ENCODE measurements at regions not wholly inside any gene's neighbourhood (a gene's known extent, or its start where the extent isn't known, plus 50 kb on each side); places are given as distances from the start of the nearest gene placed in this dataset.

DNA sequence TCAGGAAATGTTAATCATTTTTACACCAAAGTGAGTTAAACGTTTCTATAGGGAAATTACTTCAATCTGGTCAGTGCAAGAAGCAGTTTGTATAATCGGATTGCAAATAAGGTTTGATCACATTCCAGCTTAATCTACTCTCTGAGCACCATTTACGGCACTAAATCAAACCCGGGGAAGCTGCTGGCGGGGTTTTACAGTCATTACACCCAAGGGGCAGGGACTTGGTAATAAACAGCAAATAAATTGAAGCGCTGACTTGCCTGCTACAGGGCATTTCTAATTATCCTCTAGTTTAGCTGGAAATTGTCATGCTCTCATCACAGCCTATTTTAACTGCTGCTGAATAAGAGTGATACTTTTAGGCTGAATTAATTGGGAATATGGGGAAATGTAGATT lies 152.1 kb upstream of the SOX21 start:
- Histone ChIP-seq H3K36me3 (no peaks in the 10 kb centered on the region), H3K9me3 (no peaks in the 10 kb centered on the region), H3K27me3 (no peaks in the 10 kb centered on the region), H3K27ac (no peak overlapping the region), H3K4me3 (no peak overlapping the region), H3K4me1 (peaks cover 0 to 20% (median 0%) of the 10 kb centered on the region in 4 donors)
- no peak for DNase-seq (ENCODE audit: low spot score in 2 of 2)
- TF ChIP-seq EP300 (IDR thresholded peaks at IDR 0.05) (no peak), POLR2A (IDR thresholded peaks at IDR 0.05) (no peak)
- TF ChIP-seq, protein P1, sequence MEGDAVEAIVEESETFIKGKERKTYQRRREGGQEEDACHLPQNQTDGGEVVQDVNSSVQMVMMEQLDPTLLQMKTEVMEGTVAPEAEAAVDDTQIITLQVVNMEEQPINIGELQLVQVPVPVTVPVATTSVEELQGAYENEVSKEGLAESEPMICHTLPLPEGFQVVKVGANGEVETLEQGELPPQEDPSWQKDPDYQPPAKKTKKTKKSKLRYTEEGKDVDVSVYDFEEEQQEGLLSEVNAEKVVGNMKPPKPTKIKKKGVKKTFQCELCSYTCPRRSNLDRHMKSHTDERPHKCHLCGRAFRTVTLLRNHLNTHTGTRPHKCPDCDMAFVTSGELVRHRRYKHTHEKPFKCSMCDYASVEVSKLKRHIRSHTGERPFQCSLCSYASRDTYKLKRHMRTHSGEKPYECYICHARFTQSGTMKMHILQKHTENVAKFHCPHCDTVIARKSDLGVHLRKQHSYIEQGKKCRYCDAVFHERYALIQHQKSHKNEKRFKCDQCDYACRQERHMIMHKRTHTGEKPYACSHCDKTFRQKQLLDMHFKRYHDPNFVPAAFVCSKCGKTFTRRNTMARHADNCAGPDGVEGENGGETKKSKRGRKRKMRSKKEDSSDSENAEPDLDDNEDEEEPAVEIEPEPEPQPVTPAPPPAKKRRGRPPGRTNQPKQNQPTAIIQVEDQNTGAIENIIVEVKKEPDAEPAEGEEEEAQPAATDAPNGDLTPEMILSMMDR (IDR thresholded peaks at IDR 0.05): no peak
- 25 to 30% methylated on average over 6 of the region's 6 CpGs for WGBS, 2 donors

GRCh38 chr13:94860981-94861407 lies 148.6 kb upstream of the SOX21 start:
- TF ChIP-seq, protein P1 (IDR thresholded peaks at IDR 0.05): no peak
- TF ChIP-seq EP300 (IDR thresholded peaks at IDR 0.05) (no peak), POLR2A (IDR thresholded peaks at IDR 0.05) (no peak)
- H3K4me3 ChIP-seq: peak overlapping the region in 3 of 4 donors; percentile 20 to 40 (median 26)
- no peaks in the 10 kb centered on the region for H3K36me3 ChIP-seq
- no peaks in the 10 kb centered on the region for H3K27me3 ChIP-seq
- peak in 1 of 2 donors; percentile 22 for DNase-seq (ENCODE audit: low spot score in 2 of 2)
- 18 to 24% methylated on average over 8 of the region's 8 CpGs for WGBS, 2 donors
- H3K27ac ChIP-seq: peak overlapping the region in 2 of 4 donors; percentile 44 to 47
- no peaks in the 10 kb centered on the region for H3K9me3 ChIP-seq
- peaks cover 0 to 20% (median 0%) of the 10 kb centered on the region in 4 donors for H3K4me1 ChIP-seq

DNA sequence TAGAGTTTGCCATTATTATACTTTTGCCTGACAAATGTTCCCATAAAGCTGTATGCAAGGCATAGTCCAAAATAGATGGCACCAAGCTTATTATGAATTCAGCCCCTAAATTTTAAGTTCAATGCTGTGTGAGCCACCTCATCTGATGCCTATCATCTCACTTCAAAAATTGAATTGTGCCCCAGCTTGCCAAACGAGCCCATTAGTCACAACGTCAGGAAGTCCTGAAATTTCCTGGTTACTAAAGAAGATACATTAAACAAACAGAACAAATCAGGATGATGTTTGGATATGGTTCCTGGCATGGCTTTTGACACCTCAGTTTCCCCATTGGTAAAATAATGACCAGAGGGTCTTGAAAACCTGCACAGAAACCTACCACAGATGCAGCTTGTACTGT lies 147.5 kb upstream of the SOX21 start:
- Histone ChIP-seq H3K27ac (no peak overlapping the region), H3K27me3 (no peaks in the 10 kb centered on the region), H3K4me1 (peaks cover 0 to 20% (median 0%) of the 10 kb centered on the region in 4 donors), H3K36me3 (no peaks in the 10 kb centered on the region), H3K9me3 (no peaks in the 10 kb centered on the region), H3K4me3 (no peak overlapping the region)
- TF ChIP-seq, protein P1 (IDR thresholded peaks at IDR 0.05): no peak
- no peak for TF ChIP-seq EP300 (IDR thresholded peaks at IDR 0.05)
- TF ChIP-seq POLR2A (IDR thresholded peaks at IDR 0.05): no peak
- DNase-seq (ENCODE audit: low spot score in 2 of 2): no peak
- WGBS, 2 donors: 68 to 71% methylated on average over 2 of the region's 2 CpGs

- H3K4me1 ChIP-seq: peaks cover 0 to 20% (median 0%) of the 10 kb centered on the region in 4 donors
- no peaks in the 10 kb centered on the region for H3K36me3 ChIP-seq
- no peaks in the 10 kb centered on the region for H3K9me3 ChIP-seq
- H3K27me3 ChIP-seq: no peaks in the 10 kb centered on the region
- H3K4me3 ChIP-seq: no peak overlapping the region
- TF ChIP-seq POLR2A (IDR thresholded peaks at IDR 0.05) (no peak), EP300 (IDR thresholded peaks at IDR 0.05) (peak in 1 of 2 donors; percentile 53)
- WGBS, 2 donors: 34 to 37% methylated on average over 11 of the region's 11 CpGs
- no peak overlapping the region for H3K27ac ChIP-seq
- peak; percentile 33 to 46 for DNase-seq (ENCODE audit: low spot score in 2 of 2)
Observed at GRCh38 chr13:94859278-94859691, 146.9 kb upstream of the SOX21 start.

DNA sequence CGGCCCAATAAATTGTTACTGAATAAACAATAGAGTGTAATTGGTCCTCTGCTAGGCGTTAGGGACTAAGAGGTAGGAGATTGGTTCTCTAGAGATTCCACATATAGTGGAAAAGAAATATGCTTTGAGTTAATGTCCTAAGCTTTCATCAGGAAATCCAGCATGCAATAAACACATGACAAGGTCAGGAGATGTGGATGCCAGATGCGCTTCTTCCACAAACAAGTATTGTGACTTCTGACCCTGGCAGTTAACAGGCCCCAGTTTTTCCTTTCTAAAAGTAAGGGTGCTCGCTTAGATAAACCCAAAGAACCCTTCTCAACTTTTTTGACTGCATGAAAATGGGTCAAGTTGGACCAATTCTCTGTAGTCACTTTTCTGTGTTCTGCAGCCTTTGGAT lies 146.5 kb upstream of the SOX21 start:
- no peak overlapping the region for H3K27ac ChIP-seq
- H3K4me3 ChIP-seq: no peak overlapping the region
- peaks cover 0 to 20% (median 0%) of the 10 kb centered on the region in 4 donors for H3K4me1 ChIP-seq
- no peak for DNase-seq (ENCODE audit: low spot score in 2 of 2)
- H3K27me3 ChIP-seq: no peaks in the 10 kb centered on the region
- no peaks in the 10 kb centered on the region for H3K9me3 ChIP-seq
- WGBS, 2 donors: 65 to 69% methylated on average over 4 of the region's 4 CpGs
- TF ChIP-seq, protein P1 (IDR thresholded peaks at IDR 0.05): no peak
- TF ChIP-seq EP300 (IDR thresholded peaks at IDR 0.05) (no peak), POLR2A (IDR thresholded peaks at IDR 0.05) (no peak)
- H3K36me3 ChIP-seq: no peaks in the 10 kb centered on the region

- Histone ChIP-seq H3K4me1 (no peaks in the 10 kb centered on the region), H3K36me3 (no peaks in the 10 kb centered on the region), H3K4me3 (no peak overlapping the region), H3K27ac (no peak overlapping the region), H3K9me3 (no peaks in the 10 kb centered on the region), H3K27me3 (no peaks in the 10 kb centered on the region)
- DNase-seq (ENCODE audit: low spot score in 2 of 2): no peak
- TF ChIP-seq POLR2A (IDR thresholded peaks at IDR 0.05) (no peak), EP300 (IDR thresholded peaks at IDR 0.05) (no peak)
- TF ChIP-seq, protein P1 (IDR thresholded peaks at IDR 0.05): no peak
- 74 to 85% methylated on average over 1 of the region's 1 CpG for WGBS, 2 donors
Observed at GRCh38 chr13:94854688-94855087, 142.3 kb upstream of the SOX21 start.
